ENCODE measurements at regions not wholly inside any gene's neighbourhood (a gene's known extent, or its start where the extent isn't known, plus 50 kb on each side); places are given as distances from the start of the nearest gene placed in this dataset.
"Not testable (repeated sequence)": the region's sequence is repeated elsewhere in the genome, so short reads cannot be mapped to it uniquely, and the experiment has no call there.

DNA sequence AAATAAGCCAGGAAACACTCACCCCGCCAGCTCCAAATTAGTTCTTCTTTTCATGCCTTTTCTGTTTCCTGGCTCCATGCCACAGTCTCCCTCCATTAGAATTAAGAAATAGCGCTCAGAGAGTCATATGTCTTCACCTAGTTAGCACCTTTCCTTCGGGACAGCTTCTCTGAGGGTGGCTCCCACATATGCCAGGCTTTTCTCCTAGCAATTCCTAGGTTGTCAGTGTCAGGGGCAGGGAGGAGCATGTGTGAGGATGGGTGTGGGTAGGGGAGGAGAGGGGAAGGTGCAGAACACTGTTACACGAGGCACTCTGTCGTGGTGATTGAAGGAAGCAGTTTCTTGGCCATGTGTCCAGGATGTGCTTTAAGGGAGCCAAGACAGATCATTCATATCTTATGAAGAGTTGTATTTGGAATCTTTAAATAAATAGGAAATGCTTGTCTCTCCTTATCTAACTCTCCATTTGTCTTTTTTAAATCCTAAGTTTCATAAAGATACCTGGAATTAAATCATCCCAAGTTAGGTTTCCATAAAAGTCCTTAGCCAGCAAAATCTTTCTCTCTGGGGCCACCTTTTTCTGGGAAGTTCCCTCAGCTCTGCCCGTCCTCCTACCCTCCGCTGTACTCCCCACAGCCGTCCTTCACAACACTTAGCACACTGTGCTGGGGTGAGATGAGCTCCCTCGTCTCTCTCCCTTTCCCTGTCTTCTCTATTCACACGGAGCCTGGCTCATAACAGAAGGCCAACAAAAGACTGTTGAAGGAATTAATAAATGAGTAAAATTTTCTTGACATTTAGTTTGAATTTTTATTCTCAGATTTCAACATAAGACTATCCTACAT, 361.0 kb downstream of the CD83 start:
- Histone ChIP-seq H3K4ac (ENCODE audit: low read depth in 1 of 2, low read length in 2 of 2) (no peak overlapping the region), H3K4me3 (ENCODE audit: insufficient read depth in 1 of 2, low read depth in 1 of 2, low read length in 2 of 2) (no peak overlapping the region), H3K9ac (ENCODE audit: low read length) (no peak overlapping the region), H3K36me3 (ENCODE audit: control insufficient read depth in 1 of 2, insufficient read depth in 2 of 2, low read depth in 1 of 2, low read length in 2 of 2) (no peaks in the 10 kb centered on the region), H4K91ac (ENCODE audit: low read length) (no peak overlapping the region), H3K18ac (ENCODE audit: low read depth in 1 of 2, low read length in 2 of 2) (peak overlapping the region in 1 of 2 experiments; percentile 28), H3K27me3 (ENCODE audit: control insufficient read depth in 1 of 2, insufficient read depth in 1 of 2, low read length in 2 of 2) (no peaks in the 10 kb centered on the region), H2BK12ac (ENCODE audit: low read length in 2 of 2) (peak overlapping the region in 1 of 2 experiments; percentile 73), H3K27ac (ENCODE audit: low read length, poor library complexity, severe bottlenecking) (no peak overlapping the region), H3K4me2 (ENCODE audit: low read length, poor library complexity, severe bottlenecking) (no peak overlapping the region), H3K14ac (ENCODE audit: low read length in 2 of 2) (peak overlapping the region in 1 of 2 experiments; percentile 61), H3K79me1 (replicated peaks; ENCODE audit: low read length, poor library complexity, severe bottlenecking) (no peaks in the 10 kb centered on the region), H3K4me1 (ENCODE audit: control insufficient read depth, insufficient read depth, low read depth, low read length) (peaks cover 16% of the 10 kb centered on the region), H3K23ac (ENCODE audit: low read length in 2 of 2) (no peak overlapping the region), H2BK15ac (ENCODE audit: low read depth, poor library complexity, severe bottlenecking) (no peak overlapping the region), H2AFZ (ENCODE audit: low read depth, low read length) (no peak overlapping the region), H3K9me3 (ENCODE audit: control insufficient read depth, low read length) (no peaks in the 10 kb centered on the region), H4K8ac (ENCODE audit: low read length) (no peak overlapping the region), H2AK5ac (ENCODE audit: low read length, severe bottlenecking) (peak overlapping the region; percentile 38), H2BK120ac (ENCODE audit: low read depth, low read length) (no peak overlapping the region), H2BK5ac (ENCODE audit: low read depth, low read length, poor library complexity, severe bottlenecking) (no peak overlapping the region)
- no peak for DNase-seq
- WGBS: 94% methylated on average over 7 of the region's 10 CpGs

DNA sequence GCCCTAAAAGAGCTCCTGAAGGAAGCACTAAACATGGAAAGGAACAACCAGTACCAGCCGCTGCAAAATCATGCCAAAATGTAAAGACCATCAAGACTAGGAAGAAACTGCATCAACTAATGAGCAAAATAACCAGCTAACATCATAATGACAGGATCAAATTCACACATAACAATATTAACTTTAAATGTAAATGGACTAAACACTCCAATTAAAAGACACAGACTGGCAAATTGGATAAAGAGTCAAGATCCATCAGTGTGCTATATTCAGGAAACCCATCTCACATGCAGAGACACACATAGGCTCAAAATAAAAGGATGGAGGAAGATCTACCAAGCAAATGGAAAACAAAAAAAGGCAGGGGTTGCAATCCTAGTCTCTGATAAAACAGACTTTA, 364.4 kb downstream of the CD83 start:
- H3K9ac ChIP-seq (ENCODE audit: low read length); H3K9me3 ChIP-seq (ENCODE audit: control insufficient read depth, low read length); H3K23ac ChIP-seq (ENCODE audit: low read length in 2 of 2); H4K91ac ChIP-seq (ENCODE audit: low read length); H3K4me3 ChIP-seq (ENCODE audit: insufficient read depth in 1 of 2, low read depth in 1 of 2, low read length in 2 of 2); H2BK120ac ChIP-seq (ENCODE audit: low read depth, low read length); H2AK5ac ChIP-seq (ENCODE audit: low read length, severe bottlenecking); H3K79me1 ChIP-seq (replicated peaks; ENCODE audit: low read length, poor library complexity, severe bottlenecking); H4K8ac ChIP-seq (ENCODE audit: low read length); H2BK5ac ChIP-seq (ENCODE audit: low read depth, low read length, poor library complexity, severe bottlenecking); H3K27me3 ChIP-seq (ENCODE audit: control insufficient read depth in 1 of 2, insufficient read depth in 1 of 2, low read length in 2 of 2); H2BK12ac ChIP-seq (ENCODE audit: low read length in 2 of 2); H3K36me3 ChIP-seq (ENCODE audit: control insufficient read depth in 1 of 2, insufficient read depth in 2 of 2, low read depth in 1 of 2, low read length in 2 of 2); H3K27ac ChIP-seq (ENCODE audit: low read length, poor library complexity, severe bottlenecking); H2BK15ac ChIP-seq (ENCODE audit: low read depth, poor library complexity, severe bottlenecking); DNase-seq; H3K4me1 ChIP-seq (ENCODE audit: control insufficient read depth, insufficient read depth, low read depth, low read length); H3K14ac ChIP-seq (ENCODE audit: low read length in 2 of 2); H2AFZ ChIP-seq (ENCODE audit: low read depth, low read length); H3K4ac ChIP-seq (ENCODE audit: low read depth in 1 of 2, low read length in 2 of 2); H3K18ac ChIP-seq (ENCODE audit: low read depth in 1 of 2, low read length in 2 of 2); H3K4me2 ChIP-seq (ENCODE audit: low read length, poor library complexity, severe bottlenecking): not testable (repeated sequence)
- WGBS: no CpG with 5 or more reads among the region's 1 CpG

DNA sequence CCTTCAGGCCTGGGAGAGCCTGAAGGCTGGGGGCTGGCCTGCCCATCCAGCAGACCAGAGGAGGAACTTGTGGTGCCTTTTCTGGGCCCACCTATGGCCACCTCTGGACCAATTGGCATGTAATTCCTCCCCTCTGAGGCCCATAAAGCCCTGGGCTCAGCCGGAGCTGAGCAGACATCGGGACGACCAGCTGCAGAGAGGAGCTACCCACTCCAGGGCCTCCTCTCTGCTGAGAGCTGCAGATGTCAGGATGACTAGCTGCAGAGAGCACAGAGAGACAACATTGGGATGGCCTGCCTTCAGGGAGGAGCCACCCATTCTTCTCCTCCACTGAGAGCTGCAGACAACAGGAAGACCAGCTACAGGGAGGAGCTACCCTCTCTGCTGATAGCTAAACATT, 370.1 kb downstream of the CD83 start:
- no peak overlapping the region for H3K4me3 ChIP-seq (ENCODE audit: insufficient read depth in 1 of 2, low read depth in 1 of 2, low read length in 2 of 2)
- H3K36me3 ChIP-seq (ENCODE audit: control insufficient read depth in 1 of 2, insufficient read depth in 2 of 2, low read depth in 1 of 2, low read length in 2 of 2): no peaks in the 10 kb centered on the region
- H4K91ac ChIP-seq (ENCODE audit: low read length): no peak overlapping the region
- H4K8ac ChIP-seq (ENCODE audit: low read length): no peak overlapping the region
- H3K4me2 ChIP-seq (ENCODE audit: low read length, poor library complexity, severe bottlenecking): no peak overlapping the region
- H3K18ac ChIP-seq (ENCODE audit: low read depth in 1 of 2, low read length in 2 of 2): no peak overlapping the region
- no peaks in the 10 kb centered on the region for H3K27me3 ChIP-seq (ENCODE audit: control insufficient read depth in 1 of 2, insufficient read depth in 1 of 2, low read length in 2 of 2)
- no peak overlapping the region for H2BK12ac ChIP-seq (ENCODE audit: low read length in 2 of 2)
- no peaks in the 10 kb centered on the region for H3K4me1 ChIP-seq (ENCODE audit: control insufficient read depth, insufficient read depth, low read depth, low read length)
- no peak overlapping the region for H2BK120ac ChIP-seq (ENCODE audit: low read depth, low read length)
- WGBS: 91% methylated on average over 3 of the region's 3 CpGs
- H3K27ac ChIP-seq (ENCODE audit: low read length, poor library complexity, severe bottlenecking): no peak overlapping the region
- no peak overlapping the region for H3K23ac ChIP-seq (ENCODE audit: low read length in 2 of 2)
- no peak overlapping the region for H3K14ac ChIP-seq (ENCODE audit: low read length in 2 of 2)
- no peak overlapping the region for H3K4ac ChIP-seq (ENCODE audit: low read depth in 1 of 2, low read length in 2 of 2)
- no peaks in the 10 kb centered on the region for H3K79me1 ChIP-seq (replicated peaks; ENCODE audit: low read length, poor library complexity, severe bottlenecking)
- no peak overlapping the region for H2BK15ac ChIP-seq (ENCODE audit: low read depth, poor library complexity, severe bottlenecking)
- H2BK5ac ChIP-seq (ENCODE audit: low read depth, low read length, poor library complexity, severe bottlenecking): no peak overlapping the region
- H2AK5ac ChIP-seq (ENCODE audit: low read length, severe bottlenecking): no peak overlapping the region
- no peak for DNase-seq
- no peaks in the 10 kb centered on the region for H3K9me3 ChIP-seq (ENCODE audit: control insufficient read depth, low read length)
- H3K9ac ChIP-seq (ENCODE audit: low read length): no peak overlapping the region
- H2AFZ ChIP-seq (ENCODE audit: low read depth, low read length): no peak overlapping the region

DNA sequence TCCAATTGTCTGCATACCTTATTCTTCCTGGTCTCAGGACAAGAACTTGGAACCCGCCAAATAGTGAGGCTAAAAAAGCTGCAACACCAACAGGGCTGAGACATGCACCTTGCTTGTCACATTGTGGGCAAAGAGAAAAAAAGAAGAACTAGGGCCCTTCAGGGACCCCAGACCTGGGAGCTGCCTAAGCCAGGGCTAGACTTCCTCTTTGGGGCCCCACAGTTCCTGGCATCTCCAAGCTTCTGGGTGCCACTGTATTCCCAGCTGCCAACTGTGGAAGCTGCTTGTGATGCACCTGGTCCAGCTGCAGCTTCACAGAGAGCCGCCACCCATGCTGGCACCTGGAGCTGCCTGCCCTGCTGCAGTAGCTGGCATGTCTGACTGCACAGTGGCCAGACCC, 370.6 kb downstream of the CD83 start:
- Histone ChIP-seq H3K23ac (ENCODE audit: low read length in 2 of 2) (no peak overlapping the region), H2BK120ac (ENCODE audit: low read depth, low read length) (no peak overlapping the region), H3K36me3 (ENCODE audit: control insufficient read depth in 1 of 2, insufficient read depth in 2 of 2, low read depth in 1 of 2, low read length in 2 of 2) (no peaks in the 10 kb centered on the region), H3K4me3 (ENCODE audit: insufficient read depth in 1 of 2, low read depth in 1 of 2, low read length in 2 of 2) (peak overlapping the region in 1 of 2 experiments; percentile 27), H2AFZ (ENCODE audit: low read depth, low read length) (no peak overlapping the region), H2BK15ac (ENCODE audit: low read depth, poor library complexity, severe bottlenecking) (no peak overlapping the region), H3K18ac (ENCODE audit: low read depth in 1 of 2, low read length in 2 of 2) (peak overlapping the region in 1 of 2 experiments; percentile 18), H3K4me2 (ENCODE audit: low read length, poor library complexity, severe bottlenecking) (no peak overlapping the region), H3K9ac (ENCODE audit: low read length) (no peak overlapping the region), H3K27me3 (ENCODE audit: control insufficient read depth in 1 of 2, insufficient read depth in 1 of 2, low read length in 2 of 2) (no peaks in the 10 kb centered on the region), H4K8ac (ENCODE audit: low read length) (no peak overlapping the region), H3K4me1 (ENCODE audit: control insufficient read depth, insufficient read depth, low read depth, low read length) (no peaks in the 10 kb centered on the region), H3K4ac (ENCODE audit: low read depth in 1 of 2, low read length in 2 of 2) (no peak overlapping the region), H4K91ac (ENCODE audit: low read length) (no peak overlapping the region), H3K27ac (ENCODE audit: low read length, poor library complexity, severe bottlenecking) (no peak overlapping the region), H3K79me1 (replicated peaks; ENCODE audit: low read length, poor library complexity, severe bottlenecking) (no peaks in the 10 kb centered on the region), H2BK12ac (ENCODE audit: low read length in 2 of 2) (peak overlapping the region in 1 of 2 experiments; percentile 15), H3K14ac (ENCODE audit: low read length in 2 of 2) (peak overlapping the region in 1 of 2 experiments; percentile 18), H3K9me3 (ENCODE audit: control insufficient read depth, low read length) (no peaks in the 10 kb centered on the region), H2AK5ac (ENCODE audit: low read length, severe bottlenecking) (no peak overlapping the region), H2BK5ac (ENCODE audit: low read depth, low read length, poor library complexity, severe bottlenecking) (no peak overlapping the region)
- DNase-seq: no peak
- WGBS: 100% methylated on average over 2 of the region's 2 CpGs

Data from mesenchymal stem cell (in vitro differentiated cells and primary cell).